Fibroblast of skin of scalp (primary cell): ENCODE measurements at regions not wholly inside any gene's neighbourhood (a gene's known extent, or its start where the extent isn't known, plus 50 kb on each side); places are given as distances from the start of the nearest gene placed in this dataset.
"Not testable (repeated sequence)": the region's sequence is repeated elsewhere in the genome, so short reads cannot be mapped to it uniquely, and the experiment has no call there.

ENCODE experiments used
- DNase-seq: peaks from one replicate; pipeline ENCODE4 v3.0.0-alpha.2; 2013

GRCh38 chr20:53816872-53817398, 223.3 kb upstream of the ZNF217 start:
- no peak for DNase-seq

- no peak for DNase-seq
Observed at GRCh38 chr20:53815509-53815908, 221.9 kb upstream of the ZNF217 start.

DNA sequence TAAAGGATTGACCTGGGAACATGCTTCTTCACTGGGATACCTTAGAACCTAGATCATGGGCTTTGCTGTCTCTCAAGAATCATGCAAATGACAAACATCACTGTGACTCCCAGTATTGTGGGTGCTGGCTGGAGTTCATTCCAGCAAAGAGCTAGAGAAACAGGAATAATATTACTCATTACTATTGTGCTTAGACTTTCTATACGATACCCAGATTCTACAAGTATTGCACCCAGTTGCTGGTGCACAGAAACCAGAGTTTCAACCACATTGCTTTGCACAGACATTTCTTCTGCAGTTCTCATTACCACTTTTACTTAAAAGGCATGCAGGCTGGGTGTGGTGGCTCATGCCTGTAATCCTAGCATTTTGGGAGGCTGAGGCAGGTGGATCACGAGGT, 220.4 kb upstream of the ZNF217 start:
- no peak for DNase-seq

DNA sequence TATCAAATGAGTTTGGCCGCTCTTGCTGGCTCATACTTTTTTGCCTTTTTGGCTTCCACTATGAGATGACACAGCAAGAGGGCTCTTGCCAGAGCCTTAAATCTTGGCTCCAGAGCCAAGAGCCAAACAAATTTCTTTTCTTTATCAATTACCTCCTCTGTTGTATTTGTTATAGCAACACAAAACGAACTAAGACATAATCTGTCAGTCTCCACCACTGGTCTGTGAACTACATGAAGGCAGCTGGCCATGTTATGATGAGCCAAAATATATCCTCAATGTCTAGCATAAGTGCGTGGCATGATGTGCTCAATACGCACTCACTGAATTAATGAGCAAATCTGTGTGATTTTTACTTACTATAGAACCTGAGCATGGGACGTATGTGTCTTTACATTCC, 220.0 kb upstream of the ZNF217 start:
- no peak for DNase-seq

GRCh38 chr20:53811577-53811976, 217.9 kb upstream of the ZNF217 start:
- no peak for DNase-seq

- no peak for DNase-seq
Observed at GRCh38 chr20:53810661-53811355, 217.2 kb upstream of the ZNF217 start.

GRCh38 chr20:53809728-53810365, 216.2 kb upstream of the ZNF217 start:
- no peak for DNase-seq

DNA sequence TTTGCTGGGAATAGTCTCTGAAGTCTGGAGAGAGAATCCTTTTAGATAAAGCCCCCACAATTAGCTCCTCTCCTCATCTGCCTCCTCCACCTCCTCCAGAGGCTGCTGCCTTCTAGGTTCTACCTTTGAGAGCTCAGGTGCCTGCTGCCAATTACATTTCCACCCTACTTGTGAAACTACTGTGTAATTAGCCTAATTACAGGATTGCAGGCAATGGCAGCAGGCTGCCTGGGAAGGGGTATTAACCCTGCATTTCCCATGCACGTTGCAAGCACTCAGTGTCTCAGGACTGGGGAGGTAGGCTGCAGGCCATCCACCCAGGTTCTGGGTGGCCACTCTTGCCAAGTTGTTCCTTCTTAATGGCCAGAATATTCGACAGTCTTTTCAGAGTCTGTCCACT, 215.6 kb upstream of the ZNF217 start:
- no peak for DNase-seq

- DNase-seq = no peak
Observed at GRCh38 chr20:53808733-53809132, 215.1 kb upstream of the ZNF217 start.

DNA sequence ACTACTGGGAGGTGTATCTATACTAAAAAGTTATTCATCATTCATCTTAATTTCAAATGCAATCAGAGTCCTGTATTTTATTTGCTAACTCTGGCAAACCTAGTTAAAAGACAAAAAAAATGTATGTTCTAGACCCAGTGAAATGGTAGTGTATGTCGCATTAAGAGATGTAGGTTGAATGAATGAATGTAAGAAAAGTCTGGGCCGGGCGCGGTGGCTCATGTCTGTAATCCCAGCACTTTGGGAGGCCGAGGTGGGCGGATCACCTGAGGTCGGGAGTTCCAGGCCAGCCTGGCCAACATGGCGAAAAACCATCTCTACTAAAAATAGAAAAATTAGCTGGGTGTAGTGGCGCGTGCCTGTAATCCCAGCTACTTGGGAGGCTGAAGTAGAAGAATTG, 214.7 kb upstream of the ZNF217 start:
- not testable (repeated sequence) for DNase-seq

GRCh38 chr20:53806683-53807401, 213.2 kb upstream of the ZNF217 start:
- no peak for DNase-seq

- DNase-seq = peak; percentile 86
Observed at GRCh38 chr20:53805895-53806384, 212.3 kb upstream of the ZNF217 start.

- DNase-seq = no peak
Observed at GRCh38 chr20:53804920-53805894, 211.6 kb upstream of the ZNF217 start.

DNA sequence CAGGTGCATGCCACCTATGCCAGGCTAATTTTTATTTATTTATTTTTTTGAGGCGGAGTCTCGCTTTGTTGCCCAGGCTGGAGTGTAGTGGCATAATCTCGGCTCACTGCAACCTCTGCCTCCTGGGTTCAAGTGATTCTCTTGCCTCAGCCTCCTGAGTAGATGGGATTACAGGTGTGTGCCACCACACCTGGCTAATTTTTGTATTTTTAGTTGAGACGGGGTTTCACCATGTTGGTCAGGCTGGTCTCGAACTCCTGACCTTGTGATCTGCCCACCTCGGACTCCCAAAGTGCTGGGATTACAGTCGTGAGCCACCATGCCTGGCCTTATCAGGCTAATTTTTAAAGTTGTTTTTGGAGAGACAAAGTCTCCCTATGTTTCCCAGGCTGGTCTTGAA, 210.7 kb upstream of the ZNF217 start:
- not testable (repeated sequence) for DNase-seq

DNA sequence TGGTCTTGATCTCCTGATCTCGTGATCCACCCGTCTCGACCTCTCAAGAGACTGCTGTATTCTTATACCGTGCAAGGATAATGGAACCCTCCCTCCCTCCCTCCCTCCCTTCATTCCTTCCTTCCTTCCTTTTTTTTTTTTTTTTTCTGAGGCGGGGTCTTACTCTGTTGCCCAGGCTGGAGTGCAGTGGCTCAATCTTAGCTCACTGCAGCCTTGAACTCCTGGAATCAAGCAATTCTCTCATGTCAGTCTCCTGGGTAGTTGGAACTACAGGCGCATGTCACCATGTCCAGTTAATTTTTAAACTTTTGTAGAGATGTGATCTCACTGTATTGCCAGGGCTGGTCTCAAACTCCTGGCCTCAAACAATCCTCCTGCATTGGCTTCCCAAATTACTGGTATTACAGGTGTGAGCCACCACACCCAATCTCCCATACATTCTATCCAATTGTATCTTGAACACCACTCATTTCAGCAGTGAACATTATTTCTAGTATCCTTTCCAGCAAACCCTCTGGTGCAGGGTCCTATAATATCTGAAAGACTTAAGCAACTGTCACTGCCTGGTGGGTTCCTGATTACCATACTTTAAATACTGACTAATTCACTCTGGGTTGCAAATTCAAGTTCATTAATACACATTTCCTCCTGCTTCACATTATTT, 210.0 kb upstream of the ZNF217 start:
- no peak for DNase-seq

GRCh38 chr20:53801609-53802370, 208.2 kb upstream of the ZNF217 start:
- DNase-seq = no peak

GRCh38 chr20:53800883-53801604, 207.4 kb upstream of the ZNF217 start:
- DNase-seq = no peak

GRCh38 chr20:53800418-53800817, 206.8 kb upstream of the ZNF217 start:
- no peak for DNase-seq

DNA sequence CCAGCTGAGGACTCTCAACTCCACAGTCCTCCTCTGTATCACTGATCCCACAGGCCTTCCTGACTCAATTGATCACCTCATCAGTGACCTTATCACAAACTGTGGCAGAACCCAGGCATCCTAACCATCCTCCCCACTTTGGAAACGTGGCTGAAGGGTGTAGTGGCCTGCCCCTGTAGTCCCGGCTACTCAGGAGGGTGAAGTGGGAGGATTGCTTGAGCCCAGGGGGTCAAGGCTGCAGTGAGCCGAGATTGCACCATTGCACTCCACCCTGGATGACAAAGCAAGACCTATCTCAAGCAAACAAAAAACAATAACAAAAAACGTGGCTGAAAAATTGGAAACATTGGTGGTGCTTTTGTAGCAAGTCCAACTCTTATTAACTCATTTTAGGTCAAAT, 203.4 kb upstream of the ZNF217 start:
- DNase-seq = no peak

- DNase-seq = peak; percentile 68
Observed at GRCh38 chr20:53795170-53795569, 201.5 kb upstream of the ZNF217 start.
